HUES6 (cell line): ENCODE measurements at regions not wholly inside any gene's neighbourhood (a gene's known extent, or its start where the extent isn't known, plus 50 kb on each side); places are given as distances from the start of the nearest gene placed in this dataset.

Experiments
- H3K27ac ChIP-seq: 2 replicates; pipeline ENCODE4 v1.7.0; 2013; ENCODE audit warnings: low read depth, mild to moderate bottlenecking, low read length, inconsistent platforms
- H3K27me3 ChIP-seq: 2 replicates; pipeline ENCODE4 v1.6.1; 2013; ENCODE audit warnings: low read length; ENCODE audit not compliant: control insufficient read depth, insufficient read depth
- H3K36me3 ChIP-seq: 2 replicates; pipeline ENCODE4 v1.6.1; 2013; ENCODE audit warnings: low read length; ENCODE audit not compliant: control insufficient read depth, insufficient read depth
- H3K4me1 ChIP-seq: 2 replicates; pipeline ENCODE4 v1.6.1; 2013; ENCODE audit warnings: low read length; ENCODE audit not compliant: control insufficient read depth, insufficient read depth
- H3K4me3 ChIP-seq: 2 replicates; pipeline ENCODE4 v1.5.1; 2013; ENCODE audit warnings: low read depth, low read length
- H3K9ac ChIP-seq: one replicate; pipeline ENCODE4 v1.6.1; 2013; ENCODE audit warnings: mild to moderate bottlenecking, low read length
- H3K9me3 ChIP-seq: 2 replicates; pipeline ENCODE4 v1.6.1; 2013; ENCODE audit warnings: low read depth, low read length; ENCODE audit not compliant: control insufficient read depth, insufficient read depth

DNA sequence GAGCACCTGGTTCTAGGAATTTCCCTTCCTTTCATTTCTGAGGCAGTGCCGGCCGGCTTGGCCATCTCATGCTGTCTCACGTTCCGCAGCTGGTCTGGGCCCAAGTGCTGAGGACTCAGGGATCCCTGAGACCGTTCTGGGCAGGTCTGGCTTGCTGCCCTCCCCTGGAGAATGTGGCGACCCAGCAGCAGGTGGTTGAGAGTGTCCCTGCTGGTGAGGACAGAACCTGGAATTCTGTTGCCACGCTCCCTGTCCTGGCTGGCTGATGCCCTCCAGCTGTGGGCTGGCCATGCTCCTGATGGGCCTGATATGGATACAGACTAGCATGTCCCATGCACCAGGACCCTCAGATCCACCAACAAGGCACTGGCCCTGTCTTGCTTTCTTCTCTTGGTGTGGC, 114.0 kb upstream of the C1QTNF9B start:
- H3K27ac ChIP-seq: no peak overlapping the region
- H3K4me1 ChIP-seq: no peaks in the 10 kb centered on the region
- H3K9ac ChIP-seq: no peak overlapping the region
- H3K36me3 ChIP-seq: no peaks in the 10 kb centered on the region
- no peaks in the 10 kb centered on the region for H3K9me3 ChIP-seq
- H3K4me3 ChIP-seq: no peak overlapping the region
- no peaks in the 10 kb centered on the region for H3K27me3 ChIP-seq

DNA sequence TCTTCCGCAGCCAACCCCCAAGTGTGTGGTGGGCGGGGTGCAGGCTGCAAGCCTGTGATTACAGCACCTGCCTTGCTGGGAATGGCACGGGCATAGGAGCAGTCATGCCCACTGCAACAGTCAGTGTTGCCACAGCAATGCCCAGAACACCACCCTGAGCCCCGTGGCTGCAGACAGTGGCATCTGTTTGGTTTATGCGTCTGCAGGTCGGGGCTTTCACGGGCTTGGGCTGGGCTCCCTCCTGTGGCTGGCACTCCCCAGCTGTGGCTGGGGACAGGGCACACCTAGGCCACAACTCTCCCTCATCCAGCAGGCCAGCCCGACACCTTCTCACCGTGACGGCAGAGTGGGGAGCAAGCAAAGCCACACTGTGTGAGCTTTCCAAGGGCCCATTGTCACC, 115.3 kb upstream of the C1QTNF9B start:
- Histone ChIP-seq H3K27ac (no peak overlapping the region), H3K27me3 (no peaks in the 10 kb centered on the region), H3K4me1 (no peaks in the 10 kb centered on the region), H3K4me3 (no peak overlapping the region), H3K9me3 (no peaks in the 10 kb centered on the region), H3K36me3 (no peaks in the 10 kb centered on the region), H3K9ac (no peak overlapping the region)

DNA sequence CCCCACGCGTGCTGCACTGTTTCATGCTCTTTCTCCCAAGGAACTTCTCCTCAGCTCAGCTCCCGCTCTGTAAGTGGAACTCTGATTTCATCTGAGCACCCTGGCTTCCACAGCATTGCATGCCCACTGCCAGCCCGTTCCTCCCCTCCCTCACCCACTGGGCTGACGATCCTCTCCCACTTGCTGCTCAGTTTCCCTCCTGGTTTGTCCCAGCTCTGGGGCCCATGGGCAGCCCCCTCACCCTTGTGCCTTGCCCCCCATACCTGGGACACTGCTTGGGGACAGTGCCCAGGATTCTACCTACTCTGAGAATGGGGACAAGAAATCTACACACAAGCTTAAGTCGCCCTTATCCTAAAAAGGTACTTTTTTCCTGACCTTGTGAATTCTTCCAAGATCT, 115.9 kb upstream of the C1QTNF9B start:
- Histone ChIP-seq H3K4me3 (no peak overlapping the region), H3K27me3 (no peaks in the 10 kb centered on the region), H3K4me1 (no peaks in the 10 kb centered on the region), H3K36me3 (no peaks in the 10 kb centered on the region), H3K27ac (no peak overlapping the region), H3K9ac (no peak overlapping the region), H3K9me3 (no peaks in the 10 kb centered on the region)

DNA sequence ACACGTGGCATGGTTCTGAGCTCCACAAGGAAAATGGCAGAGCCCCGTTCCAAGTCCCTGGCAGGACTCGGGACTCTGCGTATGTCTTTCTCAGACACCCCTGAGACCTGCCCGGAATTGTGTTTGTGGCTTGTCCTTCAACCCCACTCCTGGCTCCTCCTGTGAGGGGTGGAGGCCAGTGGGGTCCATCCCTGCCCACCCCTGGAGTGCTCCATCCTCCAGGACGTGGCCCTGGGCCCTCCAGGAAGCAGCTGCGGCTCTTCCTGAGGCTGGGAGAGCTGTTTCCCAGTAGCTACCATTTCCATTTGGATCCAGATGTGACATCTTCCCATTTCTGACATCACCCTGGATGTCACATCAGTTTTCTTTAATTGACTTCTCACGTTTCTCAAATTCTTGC, 118.7 kb upstream of the C1QTNF9B start:
- H3K9me3 ChIP-seq: no peaks in the 10 kb centered on the region
- H3K27me3 ChIP-seq: no peaks in the 10 kb centered on the region
- no peaks in the 10 kb centered on the region for H3K4me1 ChIP-seq
- H3K4me3 ChIP-seq: no peak overlapping the region
- no peak overlapping the region for H3K9ac ChIP-seq
- H3K36me3 ChIP-seq: no peaks in the 10 kb centered on the region
- H3K27ac ChIP-seq: no peak overlapping the region

DNA sequence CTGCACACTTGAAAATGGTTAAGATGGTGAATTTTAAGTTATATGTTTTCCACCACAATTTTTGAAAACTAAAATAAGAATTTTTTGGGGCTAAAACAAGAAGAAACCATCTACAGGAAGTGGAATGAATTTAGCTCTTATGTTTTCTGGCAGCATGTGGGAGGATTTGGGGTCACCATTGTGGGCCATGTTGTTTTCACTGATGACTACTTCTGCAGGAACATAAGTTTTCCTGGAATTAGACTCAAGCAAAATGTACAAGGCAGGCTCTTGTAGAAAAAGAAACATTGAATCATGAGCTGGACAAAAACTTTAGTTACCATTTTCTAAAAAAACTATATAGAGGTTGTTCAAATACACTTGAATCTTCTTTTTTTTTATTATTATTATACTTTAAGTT, 125.3 kb upstream of the C1QTNF9B start:
- no peaks in the 10 kb centered on the region for H3K27me3 ChIP-seq
- 0 out of 2 replicates have a peak, but pooled peaks cover 2% of the 10 kb centered on the region for H3K9me3 ChIP-seq
- H3K27ac ChIP-seq: no peak overlapping the region
- H3K9ac ChIP-seq: no peak overlapping the region
- no peaks in the 10 kb centered on the region for H3K36me3 ChIP-seq
- H3K4me3 ChIP-seq: no peak overlapping the region
- no peaks in the 10 kb centered on the region for H3K4me1 ChIP-seq

DNA sequence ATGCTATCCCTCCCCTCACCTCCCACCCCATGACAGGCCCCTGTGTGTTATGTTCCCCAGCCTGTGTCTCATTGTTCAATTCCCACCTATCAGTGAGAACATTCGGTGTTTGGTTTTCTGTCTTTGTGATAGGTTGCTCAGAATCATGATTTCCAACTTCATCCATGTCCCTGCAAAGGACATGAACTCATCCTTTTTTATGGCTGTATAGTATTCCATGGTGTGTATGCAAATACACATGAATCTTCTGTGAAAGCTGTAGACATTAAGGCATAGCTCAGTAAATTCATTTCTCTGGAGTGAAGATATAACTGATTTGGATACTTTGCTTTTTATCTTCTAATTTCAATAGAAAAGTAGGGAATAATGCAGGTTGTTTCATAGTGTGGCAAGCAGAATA, 125.8 kb upstream of the C1QTNF9B start:
- no peaks in the 10 kb centered on the region for H3K4me1 ChIP-seq
- no peak overlapping the region for H3K27ac ChIP-seq
- 0 out of 2 replicates have a peak, but pooled peaks cover 2% of the 10 kb centered on the region for H3K9me3 ChIP-seq
- no peaks in the 10 kb centered on the region for H3K36me3 ChIP-seq
- H3K27me3 ChIP-seq: no peaks in the 10 kb centered on the region
- H3K9ac ChIP-seq: no peak overlapping the region
- H3K4me3 ChIP-seq: no peak overlapping the region

DNA sequence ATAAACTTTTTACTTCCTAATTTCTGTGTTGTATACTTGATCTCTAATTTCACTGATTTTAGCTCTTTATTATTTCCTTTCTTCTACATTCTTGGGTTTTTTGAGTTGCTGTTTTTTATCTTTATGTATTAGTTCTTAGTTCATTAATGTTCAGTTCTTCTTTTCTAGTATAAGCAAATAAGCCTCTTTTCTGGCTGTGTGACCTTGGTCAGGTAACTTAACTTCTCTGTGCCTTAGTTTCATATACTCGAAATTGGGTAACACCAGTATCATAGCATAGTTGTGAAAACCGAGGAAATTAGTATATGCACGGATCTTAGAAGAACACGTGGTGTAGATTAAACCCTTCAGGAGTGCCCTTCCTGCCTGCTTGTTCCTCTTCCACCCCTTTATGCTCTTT, 130.2 kb upstream of the C1QTNF9B start:
- Histone ChIP-seq H3K27me3 (no peaks in the 10 kb centered on the region), H3K4me1 (no peaks in the 10 kb centered on the region), H3K36me3 (no peaks in the 10 kb centered on the region), H3K4me3 (no peak overlapping the region), H3K9ac (no peak overlapping the region), H3K9me3 (0 out of 2 replicates have a peak, but pooled peaks cover 2% of the 10 kb centered on the region), H3K27ac (no peak overlapping the region)

DNA sequence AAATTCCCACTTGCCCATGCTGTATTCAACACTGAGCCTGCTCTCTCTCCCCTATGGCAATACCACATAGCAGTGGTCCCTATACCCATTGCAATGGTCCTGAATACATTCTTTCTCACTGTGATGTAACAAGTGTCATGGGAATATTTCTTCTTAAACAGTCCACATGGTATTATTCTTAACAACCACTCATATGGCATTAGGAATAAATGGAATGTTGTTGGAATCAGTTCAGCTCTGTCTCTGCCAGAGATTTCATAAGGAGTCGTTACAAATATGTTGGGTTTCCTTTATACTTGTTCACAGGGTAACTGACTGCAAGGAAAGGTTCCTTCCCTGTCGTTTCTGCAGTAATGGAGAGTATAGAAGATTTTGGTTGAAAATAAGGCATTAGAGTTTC, 128.3 kb upstream of the SPATA13 start:
- Histone ChIP-seq H3K27me3 (no peaks in the 10 kb centered on the region), H3K27ac (no peak overlapping the region), H3K9ac (no peak overlapping the region), H3K36me3 (no peaks in the 10 kb centered on the region), H3K4me3 (no peak overlapping the region), H3K4me1 (no peaks in the 10 kb centered on the region), H3K9me3 (no peaks in the 10 kb centered on the region)

DNA sequence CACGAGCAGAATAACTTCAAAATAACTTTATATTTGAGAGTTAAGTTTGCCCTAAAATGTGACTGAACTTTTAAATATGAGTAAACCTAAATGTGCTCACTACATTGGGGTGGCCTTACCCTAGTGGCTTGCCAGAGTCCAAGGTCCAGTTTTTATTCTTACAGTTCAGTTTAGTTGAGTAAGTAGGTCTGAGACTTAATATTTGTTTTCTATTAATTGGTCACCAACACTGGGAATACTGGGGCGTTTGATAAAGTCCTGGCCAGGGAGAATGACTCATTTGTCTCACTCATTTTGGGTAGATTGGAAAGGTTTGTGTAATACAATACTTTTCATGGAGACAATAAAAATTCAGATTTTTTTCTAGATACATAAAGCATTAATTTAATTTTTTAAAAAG, 127.8 kb upstream of the SPATA13 start:
- Histone ChIP-seq H3K27me3 (no peaks in the 10 kb centered on the region), H3K9me3 (no peaks in the 10 kb centered on the region), H3K27ac (no peak overlapping the region), H3K36me3 (no peaks in the 10 kb centered on the region), H3K4me1 (no peaks in the 10 kb centered on the region), H3K4me3 (no peak overlapping the region), H3K9ac (no peak overlapping the region)

DNA sequence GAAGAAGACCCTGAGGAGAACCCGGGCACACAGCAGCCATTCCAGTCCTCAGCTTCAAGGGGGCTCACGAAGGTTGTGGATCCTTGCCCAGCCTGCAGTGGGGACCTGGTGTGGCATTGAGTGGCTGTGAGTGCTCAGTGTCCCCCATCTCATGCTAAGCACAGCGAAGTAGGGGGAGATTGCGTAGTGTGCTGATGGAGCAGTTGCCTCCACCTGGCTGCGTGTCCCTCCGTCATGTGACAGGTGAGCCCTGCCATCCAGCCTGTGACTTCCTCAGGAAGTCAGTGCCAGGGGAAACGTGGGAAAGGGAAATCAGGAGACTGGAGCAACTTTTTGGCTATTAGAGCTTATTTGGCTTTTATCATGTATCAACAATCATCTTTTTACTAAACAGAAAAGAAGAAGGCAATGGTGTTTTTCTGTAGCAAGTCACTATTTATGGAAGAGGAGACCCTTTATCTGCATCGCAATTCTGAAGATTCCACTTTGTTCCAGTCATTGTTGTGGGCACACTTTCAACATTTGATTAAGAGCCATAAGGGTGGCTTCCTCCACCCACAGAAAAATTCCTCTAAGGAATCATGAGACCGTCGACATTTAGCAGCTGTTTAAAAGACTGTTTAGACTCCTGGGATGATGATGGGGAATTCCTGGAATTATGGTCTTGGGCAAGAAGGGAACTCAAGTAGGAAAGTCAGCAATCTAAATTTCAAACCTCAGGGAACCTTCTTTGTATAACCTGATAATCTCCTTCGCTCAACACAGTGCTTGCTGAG, 126.8 kb upstream of the SPATA13 start:
- H3K9me3 ChIP-seq: no peaks in the 10 kb centered on the region
- H3K27me3 ChIP-seq: no peaks in the 10 kb centered on the region
- H3K4me3 ChIP-seq: no peak overlapping the region
- no peaks in the 10 kb centered on the region for H3K36me3 ChIP-seq
- no peak overlapping the region for H3K9ac ChIP-seq
- H3K4me1 ChIP-seq: peaks cover 7% of the 10 kb centered on the region
- no peak overlapping the region for H3K27ac ChIP-seq

DNA sequence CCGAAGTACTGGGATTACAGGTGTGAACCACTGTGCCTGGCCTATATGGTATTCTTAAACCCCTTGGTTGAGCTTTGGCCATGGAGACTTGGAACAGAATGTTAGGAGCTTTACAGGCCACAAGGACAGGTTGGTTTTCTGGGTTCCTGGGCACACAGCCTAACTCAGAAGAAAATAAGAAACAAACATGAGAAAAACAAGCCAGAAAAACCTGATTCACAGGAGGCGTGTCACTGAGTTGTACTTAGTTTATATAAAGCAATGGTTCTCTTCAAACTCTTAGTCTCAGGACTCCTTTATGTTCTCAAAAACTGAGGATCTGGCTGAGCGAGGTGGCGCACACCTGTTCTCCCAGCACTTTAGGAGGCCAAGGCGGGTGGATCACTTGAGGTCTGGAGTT, 125.1 kb upstream of the SPATA13 start:
- Histone ChIP-seq H3K4me3 (no peak overlapping the region), H3K36me3 (no peaks in the 10 kb centered on the region), H3K9me3 (no peaks in the 10 kb centered on the region), H3K4me1 (peaks cover 11% of the 10 kb centered on the region), H3K27ac (no peak overlapping the region), H3K9ac (no peak overlapping the region), H3K27me3 (peaks cover 6% of the 10 kb centered on the region; the same call in 1 of the 2 replicates)
